Retinal pigment epithelial cell (primary cell): ENCODE measurements at regions not wholly inside any gene's neighbourhood (a gene's known extent, or its start where the extent isn't known, plus 50 kb on each side); places are given as distances from the start of the nearest gene placed in this dataset.

Experiments
- DNase-seq: peaks from one replicate; pipeline ENCODE4 v3.0.0-alpha.2; 2010; ENCODE audit warnings: low read depth
- H3K4me3 ChIP-seq: 2 replicates; pipeline ENCODE4 v1.5.1; 2011; ENCODE audit warnings: mild to moderate bottlenecking, low read length, control low read depth, moderate library complexity
- CTCF ChIP-seq: conservative IDR thresholded peaks from 2 replicates; pipeline ENCODE4 v1.5.1; 2011; ENCODE audit warnings: low read depth, low read length, control low read depth, inconsistent platforms

- no peak for TF ChIP-seq CTCF
- no peak overlapping the region for H3K4me3 ChIP-seq
- no peak for DNase-seq
Measured at GRCh38 chr22:47788461-47788860, 1026.0 kb downstream of the TBC1D22A start.

- no peak for TF ChIP-seq CTCF
- no peak overlapping the region for H3K4me3 ChIP-seq
- DNase-seq: no peak
Measured at GRCh38 chr22:47787501-47788227, 1025.2 kb downstream of the TBC1D22A start.

GRCh38 chr22:47786650-47787290 is 1024.3 kb downstream of the TBC1D22A start:
- TF ChIP-seq CTCF: no peak
- DNase-seq: no peak
- H3K4me3 ChIP-seq: no peak overlapping the region

- no peak for TF ChIP-seq CTCF
- no peak for DNase-seq
Measured at GRCh38 chr22:47784991-47785390, 1022.5 kb downstream of the TBC1D22A start.

GRCh38 chr22:47784367-47784983 is 1022.0 kb downstream of the TBC1D22A start:
- TF ChIP-seq CTCF: no peak
- no peak for DNase-seq
- no peak overlapping the region for H3K4me3 ChIP-seq

More at GRCh38 chr22:47784991-47785390, 1022.5 kb downstream of the TBC1D22A start:
- no peak overlapping the region for H3K4me3 ChIP-seq

- no peak overlapping the region for H3K4me3 ChIP-seq
- no peak for TF ChIP-seq CTCF
- no peak for DNase-seq
Measured at GRCh38 chr22:47783433-47784366, 1021.2 kb downstream of the TBC1D22A start.
